HG02623 (cell line): ENCODE measurements at regions not wholly inside any gene's neighbourhood (a gene's known extent, or its start where the extent isn't known, plus 50 kb on each side); places are given as distances from the start of the nearest gene placed in this dataset.
"Not testable (repeated sequence)": the region's sequence is repeated elsewhere in the genome, so short reads cannot be mapped to it uniquely, and the experiment has no call there.

ENCODE experiments used
- ATAC-seq: cut with Tn5 transposase; IDR thresholded peaks from one replicate; pipeline ENCODE4 v1.9.1; 2021; ENCODE audit warnings: moderate library complexity; ENCODE audit not compliant: unreplicated experiment

DNA sequence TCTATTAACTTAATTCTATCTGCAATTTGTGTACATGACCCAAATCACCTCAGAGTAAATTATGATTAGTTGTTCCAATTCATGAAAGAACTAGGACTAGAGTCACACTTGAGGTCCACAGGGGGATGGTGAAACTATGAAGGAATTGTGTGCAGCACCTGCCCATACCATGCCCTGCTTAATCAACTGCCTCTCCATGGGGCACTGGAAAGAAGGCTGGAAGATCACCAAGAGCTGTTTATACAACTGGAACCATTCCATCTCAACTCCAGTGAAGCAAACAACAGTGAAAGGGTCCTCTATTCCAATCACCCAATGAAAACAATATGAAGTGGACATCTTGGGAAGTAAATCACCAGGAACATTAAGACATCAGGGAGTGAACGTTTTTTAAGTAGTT is 98.7 kb upstream of the SEMA3D start:
- ATAC-seq: no peak

DNA sequence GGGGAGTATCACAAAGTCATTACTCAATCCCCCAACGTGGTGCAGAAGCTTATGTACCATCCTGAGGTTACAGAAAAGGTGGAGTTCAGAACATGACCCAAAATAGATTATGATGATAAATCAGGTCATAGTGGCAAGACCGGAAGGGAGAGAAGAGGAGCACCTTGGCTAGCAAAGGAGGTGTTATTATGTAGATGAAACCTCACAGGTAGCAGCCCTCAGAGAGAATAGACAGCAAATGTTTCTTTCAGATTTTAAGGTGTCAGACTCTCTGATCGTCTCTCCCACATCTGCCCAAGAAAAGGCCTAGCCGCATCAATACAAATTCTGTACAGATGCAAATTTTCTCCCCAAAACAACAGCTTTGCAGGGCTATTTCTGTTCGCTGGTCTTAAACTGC is 88.3 kb upstream of the SEMA3D start:
- no peak for ATAC-seq

DNA sequence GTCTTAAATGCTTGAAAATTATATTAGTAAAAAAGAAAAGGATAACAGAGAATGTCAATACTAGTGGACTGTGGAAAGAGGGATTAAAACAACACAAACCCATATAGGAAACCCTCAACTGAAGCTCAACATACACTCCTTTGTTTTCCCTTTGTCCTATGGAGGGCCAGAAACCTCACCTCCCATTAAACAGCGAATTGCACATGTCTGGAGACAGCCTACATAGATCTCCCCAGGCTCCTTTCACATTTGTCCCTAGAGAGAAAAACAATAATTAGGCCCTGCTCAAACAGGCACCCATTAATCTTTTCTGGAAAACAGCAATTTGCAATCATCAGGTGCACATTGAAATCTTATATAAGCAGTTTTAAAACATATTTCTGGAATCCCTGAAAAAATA is 87.6 kb upstream of the SEMA3D start:
- ATAC-seq: no peak

- no peak for ATAC-seq
Measured at GRCh38 chr7:85262891-85263290, 76.0 kb upstream of the SEMA3D start.

DNA sequence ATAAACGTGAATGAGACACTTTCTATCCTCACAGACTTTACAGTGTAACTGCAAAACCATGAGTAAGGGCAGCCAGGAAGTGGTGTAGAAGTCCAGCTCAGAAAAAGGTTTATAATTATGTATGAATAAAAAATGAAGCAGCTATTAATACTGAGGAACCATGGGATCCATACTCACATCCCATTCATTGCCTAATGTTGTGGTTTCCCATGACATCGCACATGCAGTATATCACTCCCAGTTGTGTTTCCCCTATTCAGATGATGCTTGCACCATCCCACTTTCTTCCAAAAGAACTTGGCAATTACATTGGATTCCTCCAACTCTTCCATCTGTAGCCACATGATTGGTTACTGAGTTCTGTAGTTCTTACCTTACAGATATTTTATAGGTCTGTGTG is 74.5 kb upstream of the SEMA3D start:
- ATAC-seq: no peak

DNA sequence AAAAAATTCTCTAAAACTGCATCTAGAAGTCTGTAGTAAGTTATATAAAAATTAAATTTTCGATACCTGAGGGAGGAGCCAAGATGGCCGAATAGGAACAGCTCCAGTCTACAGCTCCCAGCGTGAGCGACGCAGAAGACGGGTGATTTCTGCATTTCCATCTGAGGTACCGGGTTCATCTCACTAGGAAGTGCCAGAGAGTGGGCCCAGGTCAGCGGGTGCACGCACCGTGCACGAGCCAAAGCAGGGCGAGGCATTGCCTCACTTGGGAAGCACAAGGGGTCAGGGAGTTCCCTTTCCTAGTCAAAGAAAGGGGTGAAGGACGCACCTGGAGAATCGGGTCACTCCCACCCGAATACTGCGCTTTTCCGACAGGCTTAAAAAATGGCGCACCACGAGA is 62.9 kb upstream of the SEMA3D start:
- ATAC-seq: not testable (repeated sequence)

GRCh38 chr7:85239109-85239508 is 52.3 kb upstream of the SEMA3D start:
- no peak for ATAC-seq

GRCh38 chr7:85237721-85238120 is 50.9 kb upstream of the SEMA3D start:
- ATAC-seq: no peak
